HCT116 (cell line): ENCODE measurements at regions not wholly inside any gene's neighbourhood (a gene's known extent, or its start where the extent isn't known, plus 50 kb on each side); places are given as distances from the start of the nearest gene placed in this dataset.

Source experiments
- ATAC-seq: fragments of 200-7000 bp; cut with Tn5 transposase; 2 replicates; pipeline ENCODE4 v1.9.1; 2020; ENCODE audit warnings: mild to moderate bottlenecking, moderate library complexity
- BruUV-seq: library from RNA; stranded (reverse); fragments of 400-500 nt; replicated peaks from 2 replicates; lab custom pipeline; 2021; lab: Mats Ljungman, UMichigan
- CTCF ChIA-PET: fragments of 300-600 bp; sonication (Branson Sonifier 250); formaldehyde crosslinking; loops from one replicate; lab custom pipeline; 2021; ENCODE audit warnings: antibody characterized with exemption; lab: Charles Lee
- POLR2A ChIA-PET: fragments of 300-600, 350-600 bp; sonication (Branson Sonifier 250); formaldehyde crosslinking; loops from one replicate; lab custom pipeline; 2021; ENCODE audit warnings: antibody characterized with exemption; lab: Charles Lee
- RAD21 ChIA-PET, 2 experiments: fragments of 300-600 bp; sonication (Branson Sonifier 250); formaldehyde crosslinking; loops; one replicate each; lab custom pipeline; 2023; ENCODE audit warnings: low total read pairs in 2 of 2; ENCODE audit not compliant: uncharacterized antibody in 2 of 2, unreplicated experiment in 2 of 2, low non-redundant PET in 1 of 2; lab: Charles Lee
- DNase-seq: peaks from one replicate; pipeline ENCODE4 v3.0.0-alpha.2; 2010; ENCODE audit warnings: low read depth, low spot score
- H2AFZ ChIP-seq: fragments of 200-600 bp; shearing (Covaris generic), sonication (generic); 2 replicates; pipeline ENCODE4 v1.6.1; 2017; ENCODE audit warnings: low read depth, mixed run types, mixed read lengths, antibody characterized with exemption, low read length; ENCODE audit not compliant: poor library complexity, severe bottlenecking
- H3K27ac ChIP-seq: 2 replicates; pipeline ENCODE4 v1.5.1; 2012; ENCODE audit warnings: low read depth, low read length
- H3K27me3 ChIP-seq: fragments of 200-600 bp; sonication (generic); 2 replicates; pipeline ENCODE4 v1.6.1; 2016; ENCODE audit warnings: mixed run types, low read length, mixed read lengths; ENCODE audit not compliant: insufficient read depth
- H3K36me3 ChIP-seq, 2 experiments: fragments of 200-500 bp in 1 of 2; fragments of 200-600 bp in 1 of 2; sonication (Bioruptor generic) in 1 of 2; sonication (generic) in 1 of 2; 2 replicates each; pipeline versions ENCODE4 v1.5.1 to v1.6.1; 2014 to 2016; ENCODE audit warnings: low read length in 2 of 2, inconsistent platforms in 1 of 2, mixed read lengths in 1 of 2, mixed run types in 1 of 2; ENCODE audit not compliant: insufficient read depth in 2 of 2, control insufficient read depth in 1 of 2
- H3K4me1 ChIP-seq, 2 experiments: fragments of 200-600 bp in 1 of 2; sonication (generic) in 1 of 2; 2 replicates each; pipeline versions ENCODE4 v1.5.1 to v1.6.1; 2012 to 2017; ENCODE audit warnings: low read length in 2 of 2, inconsistent platforms in 1 of 2, mild to moderate bottlenecking in 1 of 2, mixed read lengths in 1 of 2, mixed run types in 1 of 2, moderate library complexity in 1 of 2; ENCODE audit not compliant: insufficient read depth in 2 of 2, control insufficient read depth in 1 of 2
- H3K4me2 ChIP-seq: fragments of 200-600 bp; sonication (generic); 2 replicates; pipeline ENCODE4 v1.6.1; 2017; ENCODE audit warnings: mixed run types, low read length, mixed read lengths
- H3K4me3 ChIP-seq, 2 experiments: fragments of 200-600 bp in 1 of 2; sonication (generic) in 1 of 2; replicated peaks in 1 of 2; 2 replicates each; pipeline ENCODE4 v1.5.1; 2011 to 2016; ENCODE audit warnings: low read length in 2 of 2, control low read depth in 1 of 2, low read depth in 1 of 2, mild to moderate bottlenecking in 1 of 2, mixed read lengths in 1 of 2, mixed run types in 1 of 2
- H3K79me2 ChIP-seq: fragments of 200-600 bp; sonication (generic); 2 replicates; pipeline ENCODE4 v1.6.1; 2017; ENCODE audit warnings: mild to moderate bottlenecking, mixed run types, low read length, moderate library complexity, mixed read lengths; ENCODE audit not compliant: insufficient read depth
- H3K9ac ChIP-seq: fragments of 200-600 bp; sonication (generic); 2 replicates; pipeline ENCODE4 v1.6.1; 2016; ENCODE audit warnings: low read length, mixed read lengths
- H3K9me2 ChIP-seq: fragments of 200-600 bp; sonication (generic), shearing (Covaris generic); 2 replicates; pipeline ENCODE4 v1.6.1; 2017; ENCODE audit warnings: mixed run types, mild to moderate bottlenecking, moderate library complexity; ENCODE audit not compliant: insufficient read depth
- H3K9me3 ChIP-seq, 2 experiments: fragments of 200-500 bp in 1 of 2; fragments of 200-600 bp in 1 of 2; sonication (Bioruptor generic) in 1 of 2; sonication (generic) in 1 of 2; 2 replicates each; pipeline ENCODE4 v1.6.1; 2014 to 2017; ENCODE audit warnings: low read length in 2 of 2, mixed read lengths in 2 of 2, inconsistent platforms in 1 of 2, low read depth in 1 of 2, mild to moderate bottlenecking in 1 of 2, mixed run types in 1 of 2, moderate library complexity in 1 of 2; ENCODE audit not compliant: control insufficient read depth in 1 of 2, insufficient read depth in 1 of 2
- H4K20me1 ChIP-seq: fragments of 200-600 bp; sonication (generic), shearing (Covaris generic); 2 replicates; pipeline ENCODE4 v1.6.1; 2017; ENCODE audit warnings: mixed run types, mild to moderate bottlenecking, moderate library complexity; ENCODE audit not compliant: insufficient read depth
- CBX3 ChIP-seq: IDR thresholded peaks from 2 replicates; pipeline ENCODE4 v1.6.1; 2012; ENCODE audit warnings: low read depth
- CEBPB ChIP-seq: IDR thresholded peaks from 2 replicates; pipeline ENCODE4 v1.6.1; 2012; ENCODE audit warnings: low read depth
- EGR1 ChIP-seq: IDR thresholded peaks from 2 replicates; pipeline ENCODE4 v1.6.1; 2012; ENCODE audit warnings: low read depth
- EZH2phosphoT487 ChIP-seq: fragments of 200-600 bp; IDR thresholded peaks from 2 replicates; pipeline ENCODE4 v1.6.1; 2018; ENCODE audit warnings: antibody characterized with exemption, borderline replicate concordance
- JUND ChIP-seq: IDR thresholded peaks from 2 replicates; pipeline ENCODE4 v1.6.1; 2012
- POLR2AphosphoS5 ChIP-seq: IDR thresholded peaks from 2 replicates; pipeline ENCODE4 v1.6.1; 2011; ENCODE audit warnings: mild to moderate bottlenecking, low read depth, low read length, moderate library complexity
- RAD21 ChIP-seq: IDR thresholded peaks from 2 replicates; pipeline ENCODE4 v1.6.1; 2012; ENCODE audit warnings: low read depth, mild to moderate bottlenecking
- SIN3A ChIP-seq: IDR thresholded peaks from 2 replicates; pipeline ENCODE4 v1.6.1; 2012; ENCODE audit warnings: low read depth
- SP1 ChIP-seq: IDR thresholded peaks from 2 replicates; pipeline ENCODE4 v1.6.1; 2012; ENCODE audit warnings: low read depth
- ZFX ChIP-seq: fragments of 450-650 bp; IDR thresholded peaks from 2 replicates; pipeline ENCODE4 v1.6.1; 2017
- ZNF274 ChIP-seq: fragments of 200-500 bp; sonication (Bioruptor generic); IDR thresholded peaks from 2 replicates; pipeline ENCODE4 v1.6.1; 2014; ENCODE audit warnings: mild to moderate bottlenecking, low read depth, low read length, inconsistent platforms
- intact Hi-C: fragments of 100-400 bp; cut with micrococcal nuclease; formaldehyde crosslinking; loops from 2 replicates; pipeline ENCODE4 v1.10.0; 2022
- TF ChIP-seq, protein P1 (sequence below), 3 experiments: fragments of 200-600 bp in 1 of 3; sonication (generic) in 1 of 3; IDR thresholded peaks in 2 of 3; conservative IDR thresholded peaks in 1 of 3; 2 replicates each; pipeline ENCODE4 v1.5.1; 2012 to 2017; ENCODE audit warnings: low read depth in 2 of 3, low read length in 2 of 3, antibody characterized with exemption in 1 of 3, borderline replicate concordance in 1 of 3, control low read depth in 1 of 3, mild to moderate bottlenecking in 1 of 3, mixed read lengths in 1 of 3, mixed run types in 1 of 3, moderate library complexity in 1 of 3; ENCODE audit not compliant: insufficient read depth in 1 of 3

DNA sequence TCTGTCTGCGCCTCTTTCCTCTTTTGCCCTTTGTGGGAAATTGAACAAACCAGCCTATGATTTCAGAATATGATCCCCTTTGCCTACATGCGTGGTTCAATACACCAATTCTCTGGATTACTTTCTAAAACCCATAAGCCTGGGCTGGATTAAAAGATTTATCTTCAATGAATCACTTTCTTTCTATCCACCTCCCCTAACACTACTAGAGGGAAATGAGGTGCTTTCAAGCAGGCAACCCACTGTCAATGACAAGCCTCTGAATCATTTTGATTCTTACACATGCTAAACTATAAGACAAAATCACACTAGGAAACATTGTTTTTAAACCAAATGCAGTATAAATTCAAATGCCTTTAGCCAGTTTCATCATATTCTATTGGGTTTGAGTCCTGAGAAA, 257.5 kb downstream of the AGTPBP1 start (continued):
- TF ChIP-seq, protein P1, sequence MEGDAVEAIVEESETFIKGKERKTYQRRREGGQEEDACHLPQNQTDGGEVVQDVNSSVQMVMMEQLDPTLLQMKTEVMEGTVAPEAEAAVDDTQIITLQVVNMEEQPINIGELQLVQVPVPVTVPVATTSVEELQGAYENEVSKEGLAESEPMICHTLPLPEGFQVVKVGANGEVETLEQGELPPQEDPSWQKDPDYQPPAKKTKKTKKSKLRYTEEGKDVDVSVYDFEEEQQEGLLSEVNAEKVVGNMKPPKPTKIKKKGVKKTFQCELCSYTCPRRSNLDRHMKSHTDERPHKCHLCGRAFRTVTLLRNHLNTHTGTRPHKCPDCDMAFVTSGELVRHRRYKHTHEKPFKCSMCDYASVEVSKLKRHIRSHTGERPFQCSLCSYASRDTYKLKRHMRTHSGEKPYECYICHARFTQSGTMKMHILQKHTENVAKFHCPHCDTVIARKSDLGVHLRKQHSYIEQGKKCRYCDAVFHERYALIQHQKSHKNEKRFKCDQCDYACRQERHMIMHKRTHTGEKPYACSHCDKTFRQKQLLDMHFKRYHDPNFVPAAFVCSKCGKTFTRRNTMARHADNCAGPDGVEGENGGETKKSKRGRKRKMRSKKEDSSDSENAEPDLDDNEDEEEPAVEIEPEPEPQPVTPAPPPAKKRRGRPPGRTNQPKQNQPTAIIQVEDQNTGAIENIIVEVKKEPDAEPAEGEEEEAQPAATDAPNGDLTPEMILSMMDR (IDR thresholded peaks at IDR 0.05 in 2 of 3, conservative IDR thresholded peaks at IDR 0.05 in 1 of 3; ENCODE audit: borderline replicate concordance in 1 of 3, insufficient read depth in 1 of 3, low read depth in 2 of 3, low read length in 2 of 3): no peak
- TF ChIP-seq JUND: no peak
- TF ChIP-seq ZFX: no peak
- TF ChIP-seq SP1: no peak
- no peak for TF ChIP-seq CBX3
- TF ChIP-seq CEBPB: no peak
- no peak for TF ChIP-seq ZNF274
- TF ChIP-seq POLR2AphosphoS5: no peak
- TF ChIP-seq SIN3A: no peak
- no peak for TF ChIP-seq EGR1

DNA sequence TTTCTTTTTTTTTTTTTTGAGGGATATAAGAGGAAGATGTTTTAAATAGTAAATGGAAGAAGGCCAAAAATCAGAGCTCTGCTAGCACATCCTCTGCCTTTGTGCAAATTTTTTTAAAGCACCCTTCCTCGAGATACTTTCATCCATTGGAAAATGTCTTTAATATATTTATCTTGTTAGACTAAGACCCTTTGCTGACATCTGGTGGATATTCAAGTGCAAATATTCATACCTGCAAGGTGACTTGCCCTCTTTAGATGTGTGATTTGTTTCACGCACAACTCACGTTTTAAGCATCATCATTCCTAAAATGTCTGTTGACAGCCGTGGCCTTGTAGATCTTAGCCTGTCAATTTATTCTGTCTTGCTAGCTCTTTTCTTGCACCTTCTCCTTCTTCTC, 258.5 kb downstream of the AGTPBP1 start:
- CTCF ChIA-PET: no interaction called here
- TF ChIP-seq RAD21: peak; percentile 27; the same call in 1 of the 2 replicates
- TF ChIP-seq EZH2phosphoT487: no peak
- TF ChIP-seq, protein P1 (IDR thresholded peaks at IDR 0.05 in 2 of 3, conservative IDR thresholded peaks at IDR 0.05 in 1 of 3; ENCODE audit: borderline replicate concordance in 1 of 3, insufficient read depth in 1 of 3, low read depth in 2 of 3, low read length in 2 of 3): peak in 2 of 3 experiments; percentile 9 to 21; a peak in 2 of 6 replicates
- no peak overlapping the region for H2AFZ ChIP-seq
- H3K9me3 ChIP-seq: no peaks in the 10 kb centered on the region
- ATAC-seq (no peak), DNase-seq (peak; percentile 18)
- H3K36me3 ChIP-seq: no peaks in the 10 kb centered on the region
- no peak overlapping the region for H3K27ac ChIP-seq
- no peak overlapping the region for H3K4me3 ChIP-seq
- H3K4me1 ChIP-seq: no peaks in the 10 kb centered on the region
- BruUV-seq: no TSS peak
- intact Hi-C loops: no loop called here
- RAD21 ChIA-PET: no interaction called here
- H3K79me2 ChIP-seq: no peaks in the 10 kb centered on the region
- H3K9ac ChIP-seq: no peak overlapping the region
- peaks cover 13% of the 10 kb centered on the region; the same call in 1 of the 2 replicates for H3K27me3 ChIP-seq
- no peak overlapping the region for H3K4me2 ChIP-seq
- POLR2A ChIA-PET: no interaction called here
- H3K9me2 ChIP-seq: no peaks in the 10 kb centered on the region
- H4K20me1 ChIP-seq: no peaks in the 10 kb centered on the region
